GM12878 (cell line): ENCODE measurements at regions not wholly inside any gene's neighbourhood (a gene's known extent, or its start where the extent isn't known, plus 50 kb on each side); places are given as distances from the start of the nearest gene placed in this dataset.

ENCODE experiments used
- CUX1 ChIP-seq: IDR thresholded peaks from 2 replicates; pipeline ENCODE4 v1.6.1; 2012; ENCODE audit warnings: improper control_type of control experiment, low read depth, low read length; ENCODE audit not compliant: insufficient replicate concordance
- SREBF2 ChIP-seq: IDR thresholded peaks from 2 replicates; pipeline ENCODE4 v1.6.1; 2012; ENCODE audit warnings: mild to moderate bottlenecking, low read length
- TCF3 ChIP-seq: IDR thresholded peaks from 2 replicates; pipeline ENCODE4 v1.6.1; 2012; ENCODE audit warnings: low read depth, mild to moderate bottlenecking, low read length, borderline replicate concordance; ENCODE audit not compliant: insufficient read depth
- ZBTB33 ChIP-seq: fragments of 450-650 bp; IDR thresholded peaks from 2 replicates; pipeline ENCODE4 v1.6.1; 2017; ENCODE audit warnings: mild to moderate bottlenecking
- TF ChIP-seq, protein P1 (sequence below): fragments of 450-650 bp; IDR thresholded peaks from 2 replicates; pipeline ENCODE4 v1.6.1; 2017; ENCODE audit warnings: mild to moderate bottlenecking, moderate library complexity

DNA sequence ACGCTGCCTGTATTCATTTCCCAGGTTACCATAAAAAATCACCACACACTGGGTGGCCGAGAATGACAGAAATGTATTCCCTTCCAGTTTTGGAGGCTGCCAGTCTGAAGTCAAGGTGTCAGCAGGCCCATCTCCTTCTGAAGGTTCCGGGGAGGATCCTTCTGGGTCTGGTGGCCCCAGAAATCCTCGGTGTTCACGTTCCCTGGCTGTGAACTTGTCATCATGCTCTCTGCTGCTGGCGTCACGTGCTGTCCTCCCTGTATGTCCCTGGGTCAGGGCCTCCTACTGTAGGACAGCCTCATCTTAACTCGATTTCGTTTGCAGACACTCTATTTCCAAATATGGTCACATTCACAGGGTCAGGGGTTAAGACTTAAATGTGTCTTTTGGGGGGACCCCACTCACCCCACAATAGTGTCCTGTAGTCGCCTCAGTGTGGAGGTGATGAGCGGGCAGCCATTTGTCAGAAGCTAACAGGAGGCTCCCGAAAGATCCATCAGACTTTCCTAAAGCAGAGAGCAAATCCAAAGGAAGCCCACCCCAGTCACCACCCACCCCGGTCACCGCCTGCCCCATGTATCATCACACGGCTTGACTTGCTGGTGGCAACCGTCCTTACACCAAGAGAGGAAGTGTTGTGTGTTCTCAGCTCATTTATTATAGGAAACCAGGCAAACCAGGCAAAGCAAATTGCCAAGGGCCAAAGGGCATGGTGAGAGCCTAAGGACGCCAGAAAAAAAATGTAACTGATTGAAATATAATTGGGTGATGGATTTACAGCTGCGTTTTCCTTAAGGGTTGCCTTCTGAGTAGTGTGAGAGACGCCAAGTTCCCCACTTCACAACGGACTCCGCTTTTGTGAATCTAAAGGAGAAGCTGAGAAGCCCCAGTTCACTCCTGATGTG is 148.8 kb upstream of the ZNF236 start (continued):
- TF ChIP-seq ZBTB33 (no peak), CUX1 (no peak), TCF3 (no peak), SREBF2 (no peak)
- TF ChIP-seq, protein P1, sequence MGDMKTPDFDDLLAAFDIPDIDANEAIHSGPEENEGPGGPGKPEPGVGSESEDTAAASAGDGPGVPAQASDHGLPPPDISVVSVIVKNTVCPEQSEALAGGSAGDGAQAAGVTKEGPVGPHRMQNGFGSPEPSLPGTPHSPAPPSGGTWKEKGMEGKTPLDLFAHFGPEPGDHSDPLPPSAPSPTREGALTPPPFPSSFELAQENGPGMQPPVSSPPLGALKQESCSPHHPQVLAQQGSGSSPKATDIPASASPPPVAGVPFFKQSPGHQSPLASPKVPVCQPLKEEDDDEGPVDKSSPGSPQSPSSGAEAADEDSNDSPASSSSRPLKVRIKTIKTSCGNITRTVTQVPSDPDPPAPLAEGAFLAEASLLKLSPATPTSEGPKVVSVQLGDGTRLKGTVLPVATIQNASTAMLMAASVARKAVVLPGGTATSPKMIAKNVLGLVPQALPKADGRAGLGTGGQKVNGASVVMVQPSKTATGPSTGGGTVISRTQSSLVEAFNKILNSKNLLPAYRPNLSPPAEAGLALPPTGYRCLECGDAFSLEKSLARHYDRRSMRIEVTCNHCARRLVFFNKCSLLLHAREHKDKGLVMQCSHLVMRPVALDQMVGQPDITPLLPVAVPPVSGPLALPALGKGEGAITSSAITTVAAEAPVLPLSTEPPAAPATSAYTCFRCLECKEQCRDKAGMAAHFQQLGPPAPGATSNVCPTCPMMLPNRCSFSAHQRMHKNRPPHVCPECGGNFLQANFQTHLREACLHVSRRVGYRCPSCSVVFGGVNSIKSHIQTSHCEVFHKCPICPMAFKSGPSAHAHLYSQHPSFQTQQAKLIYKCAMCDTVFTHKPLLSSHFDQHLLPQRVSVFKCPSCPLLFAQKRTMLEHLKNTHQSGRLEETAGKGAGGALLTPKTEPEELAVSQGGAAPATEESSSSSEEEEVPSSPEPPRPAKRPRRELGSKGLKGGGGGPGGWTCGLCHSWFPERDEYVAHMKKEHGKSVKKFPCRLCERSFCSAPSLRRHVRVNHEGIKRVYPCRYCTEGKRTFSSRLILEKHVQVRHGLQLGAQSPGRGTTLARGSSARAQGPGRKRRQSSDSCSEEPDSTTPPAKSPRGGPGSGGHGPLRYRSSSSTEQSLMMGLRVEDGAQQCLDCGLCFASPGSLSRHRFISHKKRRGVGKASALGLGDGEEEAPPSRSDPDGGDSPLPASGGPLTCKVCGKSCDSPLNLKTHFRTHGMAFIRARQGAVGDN = no peak
